22Rv1 (cell line): ENCODE measurements at regions not wholly inside any gene's neighbourhood (a gene's known extent, or its start where the extent isn't known, plus 50 kb on each side); places are given as distances from the start of the nearest gene placed in this dataset.

Experiments
- H3K27ac ChIP-seq: fragments of 450-650 bp; 2 replicates; pipeline ENCODE4 v1.5.1; 2017
- ZFX ChIP-seq: fragments of 450-650 bp; IDR thresholded peaks from 2 replicates; pipeline ENCODE4 v1.6.1; 2017; ENCODE audit warnings: antibody characterized with exemption, borderline replicate concordance
- TF ChIP-seq, protein P1 (sequence below): fragments of 450-650 bp; IDR thresholded peaks from 2 replicates; pipeline ENCODE4 v1.5.1; 2017; ENCODE audit warnings: mild to moderate bottlenecking

- TF ChIP-seq ZFX = no peak
- TF ChIP-seq, protein P1, sequence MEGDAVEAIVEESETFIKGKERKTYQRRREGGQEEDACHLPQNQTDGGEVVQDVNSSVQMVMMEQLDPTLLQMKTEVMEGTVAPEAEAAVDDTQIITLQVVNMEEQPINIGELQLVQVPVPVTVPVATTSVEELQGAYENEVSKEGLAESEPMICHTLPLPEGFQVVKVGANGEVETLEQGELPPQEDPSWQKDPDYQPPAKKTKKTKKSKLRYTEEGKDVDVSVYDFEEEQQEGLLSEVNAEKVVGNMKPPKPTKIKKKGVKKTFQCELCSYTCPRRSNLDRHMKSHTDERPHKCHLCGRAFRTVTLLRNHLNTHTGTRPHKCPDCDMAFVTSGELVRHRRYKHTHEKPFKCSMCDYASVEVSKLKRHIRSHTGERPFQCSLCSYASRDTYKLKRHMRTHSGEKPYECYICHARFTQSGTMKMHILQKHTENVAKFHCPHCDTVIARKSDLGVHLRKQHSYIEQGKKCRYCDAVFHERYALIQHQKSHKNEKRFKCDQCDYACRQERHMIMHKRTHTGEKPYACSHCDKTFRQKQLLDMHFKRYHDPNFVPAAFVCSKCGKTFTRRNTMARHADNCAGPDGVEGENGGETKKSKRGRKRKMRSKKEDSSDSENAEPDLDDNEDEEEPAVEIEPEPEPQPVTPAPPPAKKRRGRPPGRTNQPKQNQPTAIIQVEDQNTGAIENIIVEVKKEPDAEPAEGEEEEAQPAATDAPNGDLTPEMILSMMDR = no peak
- no peak overlapping the region for H3K27ac ChIP-seq
Measured at GRCh38 chr2:146867477-146867986, 977.3 kb upstream of the ACVR2A start.

DNA sequence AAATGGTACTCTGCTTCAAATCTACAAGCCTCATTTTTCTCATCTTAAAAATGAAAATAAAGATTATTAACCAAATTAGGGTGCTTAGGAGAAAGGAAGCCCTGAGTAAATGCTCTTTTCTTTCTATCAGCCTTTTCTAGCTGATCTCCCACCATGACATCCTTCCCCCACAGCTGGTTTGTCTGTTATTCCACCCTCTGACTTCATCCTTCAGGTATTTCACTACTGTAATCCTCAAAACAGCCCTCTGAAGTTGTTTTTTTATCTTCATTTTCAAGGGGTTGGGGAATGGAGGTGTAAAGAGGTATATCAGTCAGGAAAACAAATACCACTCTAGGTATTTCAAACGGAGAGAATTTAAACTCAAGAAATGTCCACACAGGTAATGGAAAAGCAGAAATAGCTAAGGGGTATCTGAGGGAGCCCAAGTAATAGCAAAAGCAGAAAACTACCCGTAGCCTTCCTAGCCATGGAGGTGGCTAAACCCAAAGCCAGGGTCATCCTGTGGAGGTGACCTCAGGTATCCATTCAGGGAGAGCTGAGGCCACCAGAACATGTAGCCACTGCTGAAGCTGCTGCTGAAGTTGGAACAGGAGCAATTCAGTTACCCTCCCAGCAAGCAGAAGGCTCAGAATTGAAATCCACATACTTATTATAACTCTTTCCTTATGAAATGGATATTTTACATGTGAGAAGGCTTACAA is 990.9 kb upstream of the ACVR2A start:
- H3K27ac ChIP-seq = no peak overlapping the region

GRCh38 chr2:146852661-146853060 is 992.2 kb upstream of the ACVR2A start:
- H3K27ac ChIP-seq = no peak overlapping the region
- TF ChIP-seq, protein P1 = no peak
- no peak for TF ChIP-seq ZFX

More for the DNA sequence above, 990.9 kb upstream of the ACVR2A start:
- TF ChIP-seq, protein P1 = no peak
- TF ChIP-seq ZFX = no peak

DNA sequence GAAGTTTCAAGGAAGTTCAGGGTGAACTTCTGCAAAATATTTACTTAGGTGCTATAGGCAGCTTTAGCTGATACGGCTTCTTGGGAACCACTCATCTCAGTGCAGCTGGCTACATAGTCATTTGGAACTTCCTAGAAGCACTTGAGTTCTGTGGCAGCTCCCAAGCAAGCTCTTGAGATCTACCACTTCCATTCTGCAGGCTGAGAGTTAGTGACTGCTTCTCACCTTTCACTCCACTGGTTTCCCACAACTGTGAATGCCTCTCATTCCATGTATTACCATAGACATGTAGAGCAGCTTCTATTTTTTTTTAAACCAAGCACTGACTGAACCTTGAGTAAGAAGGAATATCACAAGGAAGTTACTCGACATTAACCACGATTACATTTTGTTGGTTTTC is 994.1 kb upstream of the ACVR2A start:
- H3K27ac ChIP-seq = no peak overlapping the region
- TF ChIP-seq, protein P1 = no peak
- TF ChIP-seq ZFX = no peak

DNA sequence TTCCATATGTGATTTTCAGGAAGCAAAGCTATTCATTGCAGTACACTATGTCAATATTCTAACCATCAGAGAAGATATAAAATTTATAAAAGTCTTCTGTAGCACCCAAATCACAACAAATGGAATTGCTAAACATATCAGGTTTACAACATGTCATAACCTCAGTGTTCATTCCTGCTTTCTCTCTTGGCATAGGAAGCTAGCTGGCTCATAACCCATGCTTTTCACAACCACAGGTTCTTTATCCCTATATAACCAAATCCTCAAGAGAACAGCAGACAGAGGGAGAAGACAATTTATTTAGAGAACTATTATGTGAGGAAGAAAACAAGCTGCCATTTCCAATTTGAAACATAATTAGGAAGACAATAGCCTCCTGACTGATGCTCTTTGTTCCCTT is 997.0 kb upstream of the ACVR2A start:
- H3K27ac ChIP-seq = no peak overlapping the region
- TF ChIP-seq, protein P1 = no peak

GRCh38 chr2:146844226-146844990 is 1000.4 kb upstream of the ACVR2A start:
- TF ChIP-seq, protein P1 = no peak
- no peak for TF ChIP-seq ZFX
- no peak overlapping the region for H3K27ac ChIP-seq

DNA sequence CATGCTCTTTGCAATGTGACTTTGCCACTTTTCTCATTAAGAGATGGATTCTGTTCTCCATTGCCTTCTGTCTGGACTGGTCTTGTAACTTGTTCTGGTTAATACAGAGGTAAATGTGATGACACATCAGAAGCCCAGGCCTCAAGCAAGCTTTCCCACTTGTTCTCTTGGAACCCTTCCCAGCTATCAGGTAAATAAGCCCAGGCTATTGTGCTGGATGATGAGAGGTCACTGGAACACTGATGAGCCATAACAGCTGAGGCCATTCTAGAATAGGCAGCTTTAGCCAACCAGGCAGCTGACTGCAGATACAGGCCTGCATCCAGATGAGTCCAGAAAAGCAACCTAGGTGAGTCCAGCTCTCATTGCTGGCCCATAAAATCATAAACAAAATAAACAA is 1007.0 kb upstream of the ACVR2A start:
- TF ChIP-seq, protein P1 = no peak
- no peak for TF ChIP-seq ZFX
- H3K27ac ChIP-seq = no peak overlapping the region
